MM.1S (cell line): ENCODE measurements at regions not wholly inside any gene's neighbourhood (a gene's known extent, or its start where the extent isn't known, plus 50 kb on each side); places are given as distances from the start of the nearest gene placed in this dataset.

Experiments used
- EZH2 ChIP-seq: fragments of 300-600 bp; sonication (generic); optimal IDR thresholded peaks from 2 replicates; pipeline ENCODE3; 2017; ENCODE audit warnings: low read depth, mild to moderate bottlenecking, antibody characterized with exemption, low read length, mixed read lengths
- EZH2phosphoT487 ChIP-seq: fragments of 300-600 bp; sonication (generic); IDR thresholded peaks from 2 replicates; pipeline ENCODE4 v1.6.1; 2018; ENCODE audit warnings: antibody characterized with exemption, low read length
- TF ChIP-seq, protein P1 (sequence below): fragments of 300-600 bp; sonication (generic); IDR thresholded peaks from 2 replicates; pipeline ENCODE4 v1.5.1; 2016; ENCODE audit warnings: antibody characterized with exemption, low read length, mixed read lengths

DNA sequence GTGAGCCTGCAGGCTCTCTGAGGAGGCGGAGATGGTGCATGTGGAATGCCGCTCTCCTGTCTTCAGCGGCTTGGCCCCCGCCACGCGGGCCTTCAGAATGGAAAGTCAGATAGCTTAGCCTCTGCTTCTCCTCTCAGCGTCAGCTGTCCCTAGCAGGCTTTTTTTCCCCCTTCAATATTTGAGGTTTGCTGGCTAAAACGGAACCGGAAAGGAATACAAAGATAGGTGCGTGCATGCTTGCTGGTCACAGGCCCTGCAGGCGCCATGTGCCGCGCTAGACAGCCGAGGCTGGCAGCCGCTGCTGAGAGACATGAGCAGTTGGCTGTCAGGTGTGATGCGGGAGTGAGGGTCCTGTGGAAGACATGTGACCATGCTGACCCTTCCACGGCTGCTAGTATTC, 161.2 kb upstream of the COBL start:
- TF ChIP-seq, protein P1, sequence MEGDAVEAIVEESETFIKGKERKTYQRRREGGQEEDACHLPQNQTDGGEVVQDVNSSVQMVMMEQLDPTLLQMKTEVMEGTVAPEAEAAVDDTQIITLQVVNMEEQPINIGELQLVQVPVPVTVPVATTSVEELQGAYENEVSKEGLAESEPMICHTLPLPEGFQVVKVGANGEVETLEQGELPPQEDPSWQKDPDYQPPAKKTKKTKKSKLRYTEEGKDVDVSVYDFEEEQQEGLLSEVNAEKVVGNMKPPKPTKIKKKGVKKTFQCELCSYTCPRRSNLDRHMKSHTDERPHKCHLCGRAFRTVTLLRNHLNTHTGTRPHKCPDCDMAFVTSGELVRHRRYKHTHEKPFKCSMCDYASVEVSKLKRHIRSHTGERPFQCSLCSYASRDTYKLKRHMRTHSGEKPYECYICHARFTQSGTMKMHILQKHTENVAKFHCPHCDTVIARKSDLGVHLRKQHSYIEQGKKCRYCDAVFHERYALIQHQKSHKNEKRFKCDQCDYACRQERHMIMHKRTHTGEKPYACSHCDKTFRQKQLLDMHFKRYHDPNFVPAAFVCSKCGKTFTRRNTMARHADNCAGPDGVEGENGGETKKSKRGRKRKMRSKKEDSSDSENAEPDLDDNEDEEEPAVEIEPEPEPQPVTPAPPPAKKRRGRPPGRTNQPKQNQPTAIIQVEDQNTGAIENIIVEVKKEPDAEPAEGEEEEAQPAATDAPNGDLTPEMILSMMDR = no peak
- TF ChIP-seq EZH2 (no peak), EZH2phosphoT487 (no peak)
